GM18498 (cell line): ENCODE measurements at regions not wholly inside any gene's neighbourhood (a gene's known extent, or its start where the extent isn't known, plus 50 kb on each side); places are given as distances from the start of the nearest gene placed in this dataset.

Experiments used
- ATAC-seq: cut with Tn5 transposase; IDR thresholded peaks from one replicate; pipeline ENCODE4 v1.9.1; 2021; ENCODE audit warnings: mild to moderate bottlenecking, moderate library complexity; ENCODE audit not compliant: unreplicated experiment

GRCh38 chr6:110538416-110539160 is 62.2 kb upstream of the SLC22A16 start:
- ATAC-seq, result no peak

DNA sequence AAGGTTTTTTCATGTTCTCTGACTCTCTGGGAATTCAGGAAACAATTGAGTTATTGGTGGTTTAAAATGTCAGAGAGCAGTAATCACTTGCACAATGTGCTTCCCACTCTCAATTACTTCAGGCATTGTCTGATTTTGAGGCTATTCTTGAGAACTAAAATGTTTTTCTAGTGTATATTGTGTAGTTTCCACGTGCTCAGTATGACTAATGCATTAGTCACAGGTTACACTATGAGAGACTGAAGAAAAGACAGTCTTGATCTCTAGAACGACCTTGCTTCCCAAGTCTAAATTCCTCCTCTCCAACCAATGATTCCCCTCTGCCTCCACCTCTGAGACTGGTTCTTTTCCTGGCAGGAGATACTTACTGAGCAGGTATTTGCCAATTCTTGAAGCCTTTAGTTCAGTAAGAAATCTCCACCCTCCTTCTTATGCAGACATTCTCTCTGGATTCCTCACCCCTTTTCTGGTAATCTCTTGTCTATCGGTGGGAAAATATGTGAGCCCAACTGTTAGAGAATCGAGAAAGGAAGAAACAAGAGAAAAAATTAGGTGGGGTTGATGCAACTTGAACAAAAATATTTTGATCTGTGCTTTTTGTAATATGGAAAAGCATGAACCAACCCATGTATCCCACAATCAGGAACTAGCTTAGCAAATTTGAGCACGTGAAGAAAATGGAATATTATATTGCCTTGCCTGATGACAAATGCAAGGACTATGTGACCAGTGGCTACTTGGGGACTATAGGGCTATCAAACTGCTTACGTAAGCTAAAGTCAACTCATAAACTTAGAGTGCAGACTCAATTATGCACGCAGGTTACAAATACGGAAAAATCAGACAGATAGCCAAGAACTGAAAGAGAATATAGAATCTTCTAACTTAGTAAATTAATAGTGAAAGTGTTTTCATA is 61.1 kb upstream of the SLC22A16 start:
- ATAC-seq, result no peak

DNA sequence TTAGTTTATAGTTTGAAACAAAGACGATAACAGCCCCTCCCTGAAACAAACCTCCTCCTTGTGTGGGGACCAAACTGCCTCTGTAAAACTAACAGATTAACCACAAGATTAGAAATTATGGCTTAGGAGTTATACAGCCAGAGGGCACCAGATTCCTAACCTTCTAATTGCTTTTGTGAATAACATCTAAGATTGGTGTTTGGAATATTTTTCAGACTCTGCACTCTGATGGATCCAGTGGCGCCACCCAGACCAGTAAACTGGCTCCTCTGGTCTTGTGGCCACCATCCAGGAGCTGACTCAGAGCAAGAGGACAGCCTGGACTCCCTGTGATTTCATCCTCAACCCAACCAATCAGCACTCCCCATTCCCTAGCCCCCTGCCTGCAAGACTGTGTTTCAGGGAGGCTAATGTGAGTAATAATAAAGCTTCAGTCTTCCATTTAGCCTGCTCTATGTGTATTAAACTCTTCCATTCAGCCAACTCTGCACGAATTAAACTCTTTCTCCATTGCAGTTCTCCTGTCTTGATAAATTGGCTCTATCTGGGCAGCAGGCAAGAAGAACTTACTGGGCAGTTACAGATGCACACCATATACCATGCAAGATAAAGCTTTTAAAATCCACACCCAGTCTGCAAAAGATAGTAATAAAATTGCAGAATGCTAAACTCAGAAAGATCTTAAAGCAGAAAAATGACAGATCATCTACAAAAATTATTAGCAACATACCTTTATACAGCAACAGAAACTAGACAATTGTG is 58.5 kb upstream of the SLC22A16 start:
- no peak for ATAC-seq

DNA sequence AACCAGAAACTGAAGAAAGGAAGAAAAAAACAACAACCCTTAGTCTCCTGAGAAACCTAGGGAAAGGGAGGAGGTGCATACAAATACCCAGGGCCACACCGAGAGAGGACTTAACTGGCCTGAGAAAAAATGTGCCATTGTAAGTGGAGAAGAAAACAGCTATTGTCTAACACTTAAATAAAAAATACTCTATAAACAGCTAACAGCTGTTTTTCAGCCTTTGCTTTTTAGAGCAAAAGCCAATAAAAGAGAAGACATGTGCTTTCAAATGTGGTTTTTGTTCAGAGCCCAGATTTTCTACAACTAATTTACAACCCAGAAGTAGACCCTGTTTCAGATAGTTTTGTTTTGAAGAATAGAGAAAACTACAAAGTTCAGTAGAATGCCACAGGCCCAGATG is 56.0 kb upstream of the SLC22A16 start:
- ATAC-seq, result no peak

- no peak for ATAC-seq
These were observed 54.3 kb upstream of the SLC22A16 start for GRCh38 chr6:110530671-110531070.

GRCh38 chr6:110529907-110530306 is 53.5 kb upstream of the SLC22A16 start:
- no peak for ATAC-seq

GRCh38 chr6:110529355-110529754 is 52.9 kb upstream of the SLC22A16 start:
- ATAC-seq, result no peak

- ATAC-seq, result no peak
These were observed 52.5 kb upstream of the SLC22A16 start for GRCh38 chr6:110528930-110529325.

DNA sequence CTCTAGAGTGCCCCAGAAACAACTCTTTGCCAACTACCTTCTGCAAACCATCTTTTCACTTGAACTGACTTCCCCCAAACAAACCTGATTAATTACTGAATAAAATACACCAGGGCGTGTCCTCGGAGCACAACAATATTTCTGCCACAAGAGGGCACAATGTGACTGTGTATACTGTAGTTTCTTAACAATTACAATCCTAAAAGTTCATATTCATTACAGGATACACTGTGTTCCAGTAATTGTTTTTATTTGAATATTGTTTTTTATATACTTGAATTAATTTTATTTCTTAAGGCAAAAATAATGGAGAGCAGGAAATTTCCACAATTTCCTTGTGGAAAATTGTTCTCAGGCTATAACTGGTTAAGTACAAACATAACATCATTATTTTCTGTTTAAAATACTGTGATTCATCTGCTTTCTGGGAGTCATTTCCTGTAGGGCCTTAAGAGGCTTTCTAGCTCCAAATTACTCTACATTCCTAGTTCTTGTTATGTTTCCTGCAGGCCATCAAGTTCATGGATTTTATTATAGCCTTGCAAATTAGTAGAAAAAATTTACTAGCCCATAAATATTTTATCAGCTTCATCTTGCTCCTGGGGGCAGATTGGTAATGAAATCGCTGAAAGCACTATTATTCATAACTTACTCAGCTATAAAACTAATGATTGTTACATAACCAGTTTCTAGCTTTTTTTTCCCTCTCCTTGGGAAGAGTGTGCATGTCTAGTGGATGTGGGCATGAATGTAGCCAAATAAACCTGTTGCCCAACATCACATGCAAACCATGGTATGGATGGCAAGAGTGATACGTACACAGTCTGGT is 51.9 kb upstream of the SLC22A16 start:
- no peak for ATAC-seq

DNA sequence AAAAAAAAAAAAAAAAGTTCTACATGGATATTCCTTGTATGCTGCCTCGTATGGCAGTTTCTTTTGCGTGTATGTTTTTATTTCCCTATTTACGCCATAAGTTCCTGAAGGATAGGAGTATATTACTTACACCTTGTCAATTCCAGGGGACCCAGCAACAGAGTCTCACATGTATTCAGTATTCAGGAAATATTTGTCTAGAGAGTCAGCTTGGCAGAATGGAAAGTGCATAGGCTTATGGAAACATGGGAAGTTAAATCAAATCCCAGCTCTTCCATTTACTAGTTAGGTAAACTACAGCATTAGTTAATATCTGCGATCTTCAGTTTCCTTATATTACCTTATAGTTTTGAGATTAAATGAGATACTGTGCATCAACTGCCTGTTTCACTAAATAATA is 51.1 kb upstream of the SLC22A16 start:
- ATAC-seq, result no peak

GRCh38 chr6:110526726-110527125 is 50.3 kb upstream of the SLC22A16 start:
- no peak for ATAC-seq
